UCSD-AML1 (cell line): ENCODE measurements at regions not wholly inside any gene's neighbourhood (a gene's known extent, or its start where the extent isn't known, plus 50 kb on each side); places are given as distances from the start of the nearest gene placed in this dataset.

Experiments
- DNase-seq: peaks from one replicate; lab custom pipeline; 2025; ENCODE audit not compliant: unreplicated experiment; lab: John Stamatoyannopoulos, UW

DNA sequence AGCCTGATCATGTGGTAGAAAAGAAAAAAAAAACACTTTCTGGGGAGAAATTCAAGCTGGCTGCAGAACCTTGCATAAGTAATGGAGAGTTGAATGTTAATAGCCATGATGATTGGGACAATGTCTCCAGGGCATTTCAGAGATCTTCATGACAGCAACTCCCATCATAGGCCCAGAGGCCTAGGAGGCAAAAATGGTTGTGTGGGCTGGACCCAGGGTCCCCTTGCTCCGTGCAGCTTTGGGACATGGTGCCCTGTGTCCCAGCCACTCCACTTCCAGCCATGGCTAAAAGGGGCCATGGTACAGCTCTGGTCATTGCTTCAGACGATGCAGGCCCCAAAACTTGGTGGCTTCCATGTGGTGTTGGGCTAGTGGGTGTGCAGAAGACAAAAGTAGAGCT, 1170.9 kb downstream of the C4orf33 start:
- no peak for DNase-seq

DNA sequence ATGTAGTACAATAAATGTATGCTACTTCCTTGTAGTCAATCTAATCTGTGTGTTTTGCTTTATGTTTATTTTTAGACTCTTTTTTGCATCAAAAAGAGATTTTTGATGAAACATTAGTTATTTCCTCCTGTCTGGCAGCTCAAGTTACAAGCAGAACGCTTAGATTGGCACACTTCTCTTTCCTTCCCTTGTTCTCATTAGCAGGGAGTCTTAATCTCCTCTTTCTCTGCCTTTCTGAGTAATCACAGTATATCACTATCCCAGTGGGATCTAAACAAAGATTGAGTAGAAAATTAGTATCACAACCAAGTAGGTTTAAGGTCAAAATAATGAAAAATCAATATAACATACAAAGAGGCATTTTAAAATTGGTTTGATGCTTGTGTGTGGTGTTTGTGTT, 1192.6 kb downstream of the C4orf33 start:
- no peak for DNase-seq

DNA sequence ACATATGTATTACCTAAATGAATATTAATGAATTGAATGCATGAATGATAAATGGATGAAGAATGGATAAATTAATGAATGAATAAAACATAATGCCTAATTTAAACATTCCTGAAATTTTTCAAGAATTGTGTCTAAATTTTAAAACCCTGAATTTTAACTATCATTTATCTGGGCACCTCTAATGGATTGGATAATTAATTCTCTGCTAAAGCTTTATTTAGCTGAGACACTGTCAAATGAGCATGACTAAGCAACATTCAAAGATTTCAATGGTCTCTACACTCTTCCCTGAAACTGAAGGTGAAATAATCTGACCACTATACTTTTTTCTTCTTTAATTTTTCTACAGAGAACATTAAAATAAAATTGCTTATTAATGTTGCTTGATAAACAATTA, 1197.7 kb downstream of the C4orf33 start:
- no peak for DNase-seq

DNA sequence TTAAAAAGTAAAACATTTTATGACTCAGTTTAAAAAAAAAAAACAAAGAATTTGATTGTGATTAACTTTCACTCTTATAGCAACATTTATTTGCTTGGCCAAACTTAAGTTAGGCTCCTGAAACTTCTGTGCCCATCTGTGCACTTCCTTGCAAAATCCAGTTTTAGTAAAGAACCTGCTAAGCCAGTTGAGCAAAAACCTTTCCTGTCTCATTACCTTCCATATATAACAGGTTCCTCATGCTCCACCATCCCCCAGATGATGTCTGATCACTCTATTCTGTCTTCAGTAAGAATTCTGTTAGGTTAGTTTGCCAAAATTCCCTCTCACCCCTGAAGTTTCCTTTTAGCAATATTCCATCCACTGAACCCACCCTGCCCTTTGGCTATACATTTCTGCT, 1200.5 kb downstream of the C4orf33 start:
- no peak for DNase-seq

DNA sequence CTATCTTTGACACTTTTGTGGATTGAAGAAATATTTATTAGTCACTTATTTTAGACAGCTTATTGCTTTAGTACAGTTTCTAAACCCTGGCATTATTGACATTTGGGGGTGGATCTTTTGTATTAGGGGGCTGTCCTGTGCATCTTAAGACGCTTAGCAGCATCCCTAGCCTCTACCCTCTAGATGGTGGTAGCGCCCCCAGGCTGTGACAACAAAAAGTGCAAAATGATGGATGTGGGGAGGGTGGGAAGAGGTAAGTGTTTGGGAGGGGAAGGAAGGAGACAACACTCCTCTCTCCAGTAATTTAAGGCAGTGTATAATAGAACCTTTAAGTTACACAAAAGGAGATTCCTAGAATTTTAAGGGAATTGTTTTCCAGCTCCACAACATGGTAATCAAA, 1210.6 kb downstream of the C4orf33 start:
- DNase-seq, result no peak

DNA sequence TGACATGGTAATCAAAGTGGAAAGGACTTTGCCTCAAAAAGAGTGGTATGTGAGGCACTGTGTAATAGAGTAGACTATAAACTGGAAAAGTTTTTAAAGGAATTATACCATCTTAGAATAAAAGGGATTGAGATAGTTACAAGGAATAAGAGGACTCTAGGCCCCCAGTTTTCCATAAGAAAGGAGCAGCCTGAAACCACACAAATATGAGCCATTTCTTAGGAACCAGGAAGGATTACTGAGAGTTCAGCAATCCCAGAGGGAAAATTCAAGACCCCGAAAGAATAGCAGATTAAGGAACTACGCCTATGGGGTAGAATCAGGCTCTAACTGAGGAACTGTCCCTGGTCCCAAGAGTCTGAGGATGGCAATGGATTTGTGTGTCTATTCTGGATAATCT, 1213.3 kb downstream of the C4orf33 start:
- no peak for DNase-seq

DNA sequence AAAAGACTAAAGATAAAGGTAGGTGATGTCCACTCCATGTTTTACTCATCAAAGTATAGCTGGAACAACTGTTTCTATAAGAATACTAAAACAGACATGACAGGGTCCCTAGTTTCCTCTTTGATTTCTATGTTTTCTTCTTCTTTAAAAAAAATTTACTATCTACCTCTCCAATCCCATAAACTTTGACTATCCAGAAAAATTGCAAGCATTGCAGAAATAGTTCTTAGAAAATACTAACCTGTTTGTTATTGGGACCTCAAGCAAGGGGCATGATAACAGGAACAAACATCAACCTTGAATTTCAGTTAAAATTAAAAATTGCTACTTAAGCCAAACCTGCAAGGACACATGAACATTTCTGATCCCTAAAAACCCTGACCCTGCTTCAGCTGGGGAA, 1226.5 kb downstream of the C4orf33 start:
- DNase-seq, result no peak

DNA sequence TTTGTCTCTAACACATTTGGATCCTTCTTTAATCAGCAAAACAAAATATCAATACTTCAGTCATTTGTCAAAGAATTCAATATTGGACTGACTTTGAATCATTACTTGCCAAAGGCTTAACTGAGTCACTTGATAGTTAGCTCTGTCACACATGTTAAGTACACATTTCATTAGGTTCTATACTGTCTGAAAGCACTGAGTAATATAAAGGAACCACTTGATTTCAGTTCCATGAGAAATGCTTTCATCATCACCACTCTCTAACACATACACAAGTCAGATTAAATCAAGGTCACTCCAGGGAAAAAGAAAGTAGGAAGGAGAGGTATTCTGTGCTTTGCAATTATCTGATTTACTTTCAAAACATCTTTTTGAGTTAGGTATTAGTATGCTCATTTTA, 1233.1 kb downstream of the C4orf33 start:
- DNase-seq, result no peak

DNA sequence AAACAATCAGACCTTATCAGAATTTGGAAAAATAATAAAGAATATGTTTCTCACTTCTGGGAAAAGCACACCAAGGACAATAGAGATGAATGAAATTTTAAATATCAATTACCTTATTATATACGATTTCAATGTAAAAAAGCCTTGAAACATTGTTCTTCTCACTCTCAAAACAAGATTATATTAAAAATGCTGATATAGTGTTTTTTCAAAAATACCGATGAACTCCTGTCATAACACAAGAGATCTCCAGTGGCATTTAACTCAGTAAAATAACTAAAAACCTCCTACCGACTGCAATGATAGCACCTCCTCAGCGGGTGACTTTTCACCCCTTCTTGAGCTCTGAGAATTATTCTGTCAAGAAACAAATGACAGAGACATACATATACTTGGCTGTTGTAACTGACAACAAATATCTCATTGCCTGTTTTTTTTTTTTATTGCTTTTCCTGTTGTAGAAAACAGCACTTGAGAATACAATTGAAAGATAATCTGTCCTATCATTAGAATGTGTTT, 1237.3 kb downstream of the C4orf33 start:
- DNase-seq, result no peak

DNA sequence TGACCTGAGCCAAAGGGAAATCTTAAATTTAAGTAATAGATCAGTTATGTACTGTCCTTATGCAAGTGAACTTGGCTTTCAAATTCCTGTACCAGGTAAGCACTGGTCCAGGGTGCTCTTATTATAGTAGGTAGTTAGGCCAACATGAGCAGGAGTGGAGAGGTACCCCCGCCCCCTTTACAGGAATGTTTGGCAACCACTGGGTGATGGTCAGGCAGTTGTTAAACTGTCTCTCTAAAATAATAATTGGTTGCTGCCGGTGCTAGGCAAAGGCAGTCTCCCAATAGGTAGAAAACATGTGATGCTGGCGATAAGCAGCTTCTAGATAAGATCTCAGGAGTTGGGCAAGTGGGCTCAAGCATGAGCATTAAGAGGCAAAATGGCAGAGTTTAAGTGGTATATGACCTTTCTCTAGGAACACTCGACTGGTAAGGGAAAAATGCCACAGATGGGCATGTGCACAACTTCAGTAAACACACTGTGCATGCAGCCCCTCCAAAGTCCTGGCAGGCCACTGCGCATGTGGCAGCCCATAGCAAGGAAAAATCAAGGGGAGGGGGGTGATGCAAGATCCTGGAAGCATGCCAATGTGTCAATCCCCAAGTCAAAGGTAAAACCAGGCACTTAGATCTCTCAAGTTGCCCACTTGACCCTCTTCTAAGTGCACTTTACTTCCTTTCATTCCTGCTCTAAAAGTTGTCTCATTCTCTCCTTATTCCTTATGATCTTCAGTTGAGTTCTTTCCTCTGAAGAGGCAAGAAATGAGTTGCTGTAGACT, 1239.7 kb downstream of the C4orf33 start:
- DNase-seq, result no peak

DNA sequence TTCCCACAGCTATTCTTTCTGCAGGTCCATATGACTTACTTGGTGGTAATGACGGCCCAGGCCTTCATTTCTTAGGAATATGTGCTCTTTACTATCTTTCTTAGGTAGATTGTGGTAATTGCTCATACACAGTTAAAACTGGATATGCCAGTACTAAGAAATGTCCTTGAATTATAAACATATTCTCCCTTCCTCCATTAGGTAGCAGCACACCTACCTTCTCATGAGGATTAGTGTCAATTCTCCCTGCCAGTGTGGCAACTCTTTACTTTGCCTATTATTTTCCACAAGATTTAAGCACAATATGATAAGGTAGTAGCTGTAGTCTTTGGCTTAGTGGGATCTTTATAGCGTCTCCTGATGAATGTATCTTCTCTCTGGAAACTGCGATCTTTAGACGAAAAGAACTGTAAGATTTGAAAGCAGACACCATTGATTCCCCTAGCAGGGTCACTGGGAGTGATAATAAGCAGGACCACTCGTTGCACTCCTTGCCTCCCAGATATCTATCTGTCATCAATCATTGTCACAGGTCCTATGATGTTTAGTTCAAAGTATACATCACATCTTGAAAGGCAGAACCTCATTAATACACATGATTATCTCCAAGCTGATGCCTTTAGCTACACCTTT, 1240.7 kb downstream of the C4orf33 start:
- no peak for DNase-seq

DNA sequence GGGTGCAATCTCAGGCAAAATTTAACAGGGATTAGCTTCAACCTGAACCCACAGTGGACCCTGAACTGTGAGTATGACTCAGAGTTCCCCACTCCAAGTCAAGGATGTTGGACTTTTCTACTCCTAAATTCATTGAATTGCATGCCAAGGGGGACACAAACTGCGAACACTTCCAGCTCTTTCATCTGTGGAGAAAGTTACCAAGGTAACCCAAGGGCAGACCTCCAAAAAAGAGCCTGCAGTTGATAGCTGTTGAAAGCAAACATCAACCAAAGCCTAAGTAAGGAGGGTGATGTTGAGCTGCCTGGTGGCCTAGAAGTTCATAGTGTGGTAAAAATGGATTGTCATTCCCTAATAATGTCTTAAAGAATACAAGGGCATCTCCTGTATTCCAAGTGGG, 1242.9 kb downstream of the C4orf33 start:
- DNase-seq, result no peak

DNA sequence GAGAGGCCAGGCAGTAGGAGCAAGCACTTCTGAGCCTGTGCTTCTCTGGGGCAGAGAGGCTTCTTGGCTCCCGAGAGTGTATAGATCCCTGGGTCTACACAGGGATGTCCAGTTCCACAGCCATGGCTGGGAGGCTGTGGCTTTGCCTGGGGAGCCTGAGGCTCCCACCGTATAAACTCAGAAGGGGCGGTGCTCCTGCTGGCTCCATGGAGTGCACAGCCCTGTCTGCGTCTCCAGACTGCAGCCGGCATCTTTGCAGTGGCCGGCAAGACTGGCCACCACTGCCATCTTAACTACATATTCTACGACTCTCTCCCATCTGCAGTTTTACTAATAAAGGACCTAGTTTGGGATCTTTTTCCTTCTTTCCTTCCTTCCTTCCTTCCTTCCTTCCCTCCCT, 1253.8 kb downstream of the C4orf33 start:
- DNase-seq, result no peak

DNA sequence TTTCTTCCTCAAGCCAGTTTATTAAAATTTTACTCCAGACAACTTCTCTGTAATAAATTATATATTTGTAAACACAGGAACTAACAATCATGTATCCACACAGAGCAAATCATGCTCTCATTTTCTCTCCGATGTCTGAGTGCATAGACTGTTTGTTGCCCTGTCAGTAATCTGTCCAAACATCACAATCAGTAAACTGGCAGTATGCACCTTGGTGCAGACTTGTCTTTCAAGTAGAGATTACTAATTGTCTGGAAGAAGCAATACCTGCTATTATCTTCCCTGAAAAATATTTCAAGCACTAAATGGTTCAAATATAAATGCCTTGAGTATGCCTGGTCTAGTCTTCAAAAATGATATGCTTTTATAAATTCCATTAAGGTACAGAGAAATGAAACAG, 1260.9 kb downstream of the C4orf33 start:
- DNase-seq, result no peak

DNA sequence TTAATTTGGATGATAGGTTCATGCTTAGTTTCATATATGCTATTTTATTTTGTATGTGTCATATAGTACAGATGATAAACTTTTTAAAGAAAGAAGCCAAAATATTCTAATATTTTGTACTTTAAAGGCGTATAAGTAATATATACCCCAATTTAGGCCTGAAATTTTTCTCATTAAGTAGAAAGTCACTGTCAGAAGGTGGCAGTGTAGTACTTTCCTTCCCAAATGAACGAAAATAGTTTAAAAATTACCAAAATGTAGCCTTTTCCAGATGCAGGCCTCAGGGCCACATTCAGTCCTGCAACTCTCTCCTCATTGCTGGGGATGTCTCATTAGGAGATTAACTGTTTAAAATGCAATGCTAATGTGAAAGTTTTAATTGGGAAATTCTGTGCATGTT, 1263.6 kb downstream of the C4orf33 start:
- no peak for DNase-seq

DNA sequence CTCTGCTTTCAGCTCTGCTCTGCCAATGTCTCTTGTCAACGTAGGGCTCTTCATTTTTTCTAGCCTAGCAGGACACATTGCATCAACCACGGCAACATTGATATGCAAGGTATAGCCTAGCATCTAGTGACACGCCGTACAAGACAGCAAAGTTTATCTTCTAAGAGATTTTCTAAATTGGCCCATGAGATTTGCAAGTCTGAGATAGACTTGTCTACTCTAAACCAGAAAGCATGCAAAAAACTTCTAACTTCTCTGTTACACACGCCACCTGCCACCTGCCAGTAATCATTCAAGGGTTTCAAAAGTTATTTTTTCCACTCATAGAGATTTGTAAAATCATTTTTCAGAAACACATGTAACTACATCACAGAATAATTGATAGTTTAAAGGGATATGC, 1265.7 kb downstream of the C4orf33 start:
- no peak for DNase-seq

DNA sequence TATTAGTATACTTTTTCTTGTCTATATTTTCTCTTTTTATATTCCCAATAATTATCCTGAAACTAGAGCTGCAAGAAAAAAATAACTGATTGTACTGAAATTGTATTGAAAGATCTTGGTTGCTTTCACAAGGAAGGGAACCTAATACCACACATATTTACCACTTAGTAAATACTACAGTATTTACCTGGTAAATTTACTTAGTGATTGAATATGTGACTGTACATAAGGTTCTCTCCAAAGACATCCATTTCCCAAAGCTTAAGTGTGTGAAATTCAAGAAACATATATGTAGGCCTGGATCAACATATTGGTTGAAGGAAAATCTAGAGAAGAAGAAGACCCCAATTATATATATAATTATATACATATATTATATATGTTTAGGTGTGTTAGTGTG, 1272.7 kb downstream of the C4orf33 start:
- no peak for DNase-seq

DNA sequence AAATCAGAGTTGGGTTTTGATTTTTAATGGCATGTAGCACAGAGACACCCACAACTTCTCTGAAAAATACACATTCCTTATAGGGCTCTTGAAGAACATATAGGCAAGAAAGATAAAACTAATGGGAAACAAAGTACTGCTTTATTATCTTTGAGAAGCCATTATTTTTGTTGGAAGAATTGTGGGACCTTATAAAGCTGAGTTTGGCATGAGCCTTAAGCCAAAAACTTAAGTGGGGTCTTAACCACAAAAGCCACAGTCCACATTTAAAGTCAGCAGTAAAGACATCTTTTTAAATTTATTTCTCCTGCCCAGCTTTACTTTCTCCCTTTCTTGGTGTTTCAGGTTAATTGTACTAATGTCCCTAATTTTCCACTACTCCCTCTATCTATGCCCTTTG, 1297.3 kb downstream of the C4orf33 start:
- no peak for DNase-seq

DNA sequence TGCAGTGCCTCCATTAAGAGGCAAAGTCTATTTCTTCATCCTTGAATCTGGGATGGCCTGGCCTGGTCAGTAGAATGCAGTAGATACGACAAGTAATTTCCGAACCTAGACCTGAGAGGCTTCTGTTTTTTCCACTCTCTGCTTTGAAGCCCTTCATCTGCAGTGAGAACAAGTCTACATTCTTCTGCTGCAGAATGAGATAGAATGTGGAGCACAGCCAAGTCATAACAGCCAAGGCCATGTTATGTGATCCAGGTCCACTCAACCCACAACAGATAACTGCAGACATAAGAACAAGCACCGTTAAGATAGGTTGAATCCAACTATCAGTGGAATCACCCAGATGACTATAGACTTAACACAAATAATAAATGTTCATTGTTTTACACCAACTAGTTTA, 1297.7 kb downstream of the C4orf33 start:
- DNase-seq, result no peak

DNA sequence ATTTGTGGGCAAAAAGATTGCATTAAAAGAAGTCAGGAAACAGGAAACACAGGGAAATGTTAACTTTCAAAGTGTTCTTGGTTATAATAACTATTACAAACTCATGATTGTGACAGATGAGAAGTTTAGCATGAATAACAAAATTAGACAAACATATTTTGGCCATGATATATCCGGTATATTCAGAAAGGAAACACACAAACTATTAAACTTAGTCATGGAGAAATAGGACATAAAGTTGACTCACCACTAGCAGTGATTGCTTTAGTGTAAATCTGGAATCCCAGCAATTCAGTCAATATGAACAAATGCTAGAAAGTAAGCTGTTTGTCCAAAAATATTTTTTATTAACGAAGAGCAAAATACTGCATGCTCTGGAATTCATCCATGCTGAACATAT, 1299.9 kb downstream of the C4orf33 start:
- DNase-seq, result no peak

DNA sequence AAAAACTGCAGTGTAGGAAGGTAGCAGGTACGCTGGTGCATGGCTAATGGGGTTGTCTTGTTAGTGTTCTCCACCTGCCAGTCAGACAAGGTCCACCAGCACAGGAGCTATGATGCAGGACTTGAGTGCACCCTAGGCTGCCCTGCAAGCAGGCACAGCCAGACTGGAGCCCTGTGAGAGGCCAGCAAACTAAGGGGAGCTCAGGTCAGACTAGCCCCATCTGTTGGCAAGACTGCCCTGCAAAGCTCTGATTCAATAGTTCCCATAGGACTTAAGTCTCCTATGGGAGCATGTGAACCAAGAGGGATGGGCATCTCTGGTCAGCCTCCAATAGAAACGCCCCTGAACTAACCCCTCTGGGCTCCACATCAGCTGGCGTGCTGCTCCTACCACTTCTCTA, 1307.3 kb downstream of the C4orf33 start:
- no peak for DNase-seq

DNA sequence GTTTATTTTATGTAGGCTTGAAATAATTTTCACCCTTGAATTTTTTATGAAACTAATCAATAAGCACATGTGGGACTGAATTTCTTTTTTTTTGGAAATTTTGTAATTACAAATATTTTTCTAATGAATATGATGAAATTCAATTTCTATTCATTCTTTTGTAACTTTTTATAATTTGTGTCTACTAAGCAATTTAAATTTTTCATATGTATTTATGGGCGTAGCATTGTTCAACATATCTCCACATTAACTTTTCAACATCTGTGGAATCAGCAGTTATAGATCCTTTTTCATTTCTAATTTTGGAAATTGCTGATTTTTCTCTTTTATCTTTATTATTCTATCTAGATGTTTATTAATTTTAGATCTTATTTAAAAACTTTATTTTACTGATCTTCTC, 1320.3 kb downstream of the C4orf33 start:
- no peak for DNase-seq
